ENCODE measurements at regions not wholly inside any gene's neighbourhood (a gene's known extent, or its start where the extent isn't known, plus 50 kb on each side); places are given as distances from the start of the nearest gene placed in this dataset.

GRCh38 chr1:232728507-232729263, 76.5 kb upstream of the MAP10 start:
- no peaks in the 10 kb centered on the region for H3K9me3 ChIP-seq
- ATAC-seq, result no peak
- intact Hi-C loops (cut with DNase I), result no loop called here
- no peak overlapping the region for H3K27ac ChIP-seq
- H3K4me3 ChIP-seq, result no peak overlapping the region
- no peaks in the 10 kb centered on the region for H3K27me3 ChIP-seq
- no peak for DNase-seq
- TF ChIP-seq CTCF (IDR thresholded peaks at IDR 0.05) (no peak), POLR2A (IDR thresholded peaks at IDR 0.05) (no peak)
- no peaks in the 10 kb centered on the region for H3K4me1 ChIP-seq
- 76% methylated on average over 6 of the region's 6 CpGs for WGBS (ENCODE audit: insufficient coverage, low coverage, low lambda C conversion rate, missing lambda C conversion rate)
- H3K36me3 ChIP-seq, result no peaks in the 10 kb centered on the region

- no peak for ATAC-seq
Measured at GRCh38 chr1:232732344-232732910, 72.8 kb upstream of the MAP10 start.

GRCh38 chr1:232737917-232738316, 67.3 kb upstream of the MAP10 start:
- no peak for ATAC-seq
- Histone ChIP-seq H3K36me3 (no peaks in the 10 kb centered on the region), H3K27me3 (no peaks in the 10 kb centered on the region), H3K4me3 (no peak overlapping the region), H3K9me3 (no peaks in the 10 kb centered on the region), H3K4me1 (no peaks in the 10 kb centered on the region), H3K27ac (no peak overlapping the region)
- DNase-seq, result no peak
- WGBS (ENCODE audit: insufficient coverage, low coverage, low lambda C conversion rate, missing lambda C conversion rate), result 70% methylated on average over 2 of the region's 2 CpGs
- TF ChIP-seq POLR2A (IDR thresholded peaks at IDR 0.05) (no peak), CTCF (IDR thresholded peaks at IDR 0.05) (no peak)
- intact Hi-C loops (cut with DNase I), result no loop called here

More at GRCh38 chr1:232732344-232732910, 72.8 kb upstream of the MAP10 start:
- WGBS (ENCODE audit: insufficient coverage, low coverage, low lambda C conversion rate, missing lambda C conversion rate), result 100% methylated on average over 1 of the region's 1 CpG
- Histone ChIP-seq H3K9me3 (no peaks in the 10 kb centered on the region), H3K27me3 (no peaks in the 10 kb centered on the region), H3K4me1 (no peaks in the 10 kb centered on the region), H3K27ac (no peak overlapping the region), H3K4me3 (no peak overlapping the region), H3K36me3 (no peaks in the 10 kb centered on the region)
- no peak for TF ChIP-seq CTCF (IDR thresholded peaks at IDR 0.05)
- no peak for TF ChIP-seq POLR2A (IDR thresholded peaks at IDR 0.05)
- intact Hi-C loops (cut with DNase I), result no loop called here
- no peak for DNase-seq

DNA sequence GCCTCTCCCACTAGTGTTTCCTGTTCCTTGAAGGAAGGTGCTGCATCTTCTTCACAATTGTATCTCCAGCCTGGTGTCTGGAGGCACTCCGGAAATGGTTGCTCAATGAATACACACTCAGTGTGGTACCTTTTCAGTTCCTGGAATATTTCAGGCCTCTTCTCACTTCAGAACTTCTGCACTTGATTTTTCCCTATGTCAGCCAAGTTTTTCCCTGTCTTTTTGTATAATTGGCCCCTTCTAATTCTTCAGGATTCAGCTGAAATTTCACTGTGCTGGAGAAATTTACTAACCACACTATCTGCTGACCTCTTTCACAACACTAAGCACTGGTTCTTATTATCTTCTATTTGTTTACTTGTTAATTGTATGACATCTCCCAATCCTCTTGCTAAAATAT, 61.2 kb upstream of the MAP10 start:
- no peak for DNase-seq
- peaks cover 0 to 4% (median 2%) of the 10 kb centered on the region in 4 donors for H3K4me1 ChIP-seq
- no peaks in the 10 kb centered on the region for H3K27me3 ChIP-seq
- H3K4me3 ChIP-seq, result no peak overlapping the region
- peak in 2 of 4 donors; percentile 30 to 46 for ATAC-seq
- 80% methylated on average over 1 of the region's 1 CpG for WGBS (ENCODE audit: insufficient coverage, low coverage, low lambda C conversion rate, missing lambda C conversion rate)
- TF ChIP-seq POLR2A (IDR thresholded peaks at IDR 0.05), result no peak
- no peak for TF ChIP-seq CTCF (IDR thresholded peaks at IDR 0.05)
- intact Hi-C loops (cut with DNase I), result no loop called here
- no peak overlapping the region for H3K27ac ChIP-seq
- H3K36me3 ChIP-seq, result no peaks in the 10 kb centered on the region
- peaks cover 0 to 4% (median under 1%) of the 10 kb centered on the region in 4 donors for H3K9me3 ChIP-seq

Data from right lobe of liver (tissue), 6 donors.